ENCODE measurements at regions not wholly inside any gene's neighbourhood (a gene's known extent, or its start where the extent isn't known, plus 50 kb on each side); places are given as distances from the start of the nearest gene placed in this dataset.
A peak's percentile ranks its signal among the peaks of the same experiment; 100 is the strongest.

DNA sequence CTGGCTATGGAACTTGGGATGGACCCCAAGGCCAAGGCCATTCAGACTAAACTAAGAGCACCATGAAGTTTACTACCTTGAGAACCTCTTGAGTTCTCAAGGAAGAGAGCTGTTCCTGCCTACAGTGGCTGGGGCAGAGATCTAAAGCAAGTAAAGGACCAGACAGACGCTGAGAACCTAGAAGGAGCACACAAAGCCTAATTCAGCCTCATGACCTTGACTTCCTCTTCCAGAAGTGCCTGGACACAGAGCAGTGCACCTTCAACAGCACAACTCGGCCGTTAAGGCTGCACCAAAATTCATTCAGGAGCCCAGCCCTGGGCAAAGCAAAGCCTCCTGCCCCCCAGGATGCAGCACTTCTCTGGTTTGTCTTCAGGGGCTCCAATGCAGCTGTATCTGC lies 82.9 kb upstream of the AKIP1 start:
- in situ Hi-C loops (cut with MboI): no loop called here
- DNase-seq: no peak
- H3K4me2 ChIP-seq (ENCODE audit: unreplicated experiment): no peak overlapping the region
- 100% methylated on average over 3 of the region's 3 CpGs for WGBS, 2 experiments (ENCODE audit: low coverage in 1 of 2, low lambda C conversion rate in 2 of 2, missing lambda C conversion rate in 2 of 2)
- no peaks in the 10 kb centered on the region for H4K20me1 ChIP-seq (ENCODE audit: insufficient read depth)
- no peaks in the 10 kb centered on the region for H3K27me3 ChIP-seq (replicated peaks; ENCODE audit: insufficient read depth)
- peaks cover 34% of the 10 kb centered on the region for H3K4me1 ChIP-seq (ENCODE audit: insufficient read depth)
- H3K9ac ChIP-seq: no peak overlapping the region
- no peaks in the 10 kb centered on the region for H3K9me2 ChIP-seq (ENCODE audit: insufficient read depth)
- H3K36me3 ChIP-seq (ENCODE audit: low read depth): no peaks in the 10 kb centered on the region
- no peak overlapping the region for H2AFZ ChIP-seq
- H3K79me2 ChIP-seq (ENCODE audit: insufficient read depth): no peaks in the 10 kb centered on the region
- TF ChIP-seq EZH2phosphoT487 (IDR thresholded peaks at IDR 0.05; ENCODE audit: insufficient read depth, low read depth): no peak
- no peak for TF ChIP-seq EZH2 (IDR thresholded peaks at IDR 0.05; ENCODE audit: insufficient read depth, poor library complexity, severe bottlenecking)
- H3F3A ChIP-seq (ENCODE audit: insufficient read depth): peaks cover 32% of the 10 kb centered on the region
- H3K27ac ChIP-seq: no peak overlapping the region
- no peak overlapping the region for H3K4me3 ChIP-seq
- no peaks in the 10 kb centered on the region for H3K9me3 ChIP-seq (ENCODE audit: low read depth)

- Histone ChIP-seq H3F3A (ENCODE audit: insufficient read depth) (peaks cover 39% of the 10 kb centered on the region), H3K27me3 (replicated peaks; ENCODE audit: insufficient read depth) (no peaks in the 10 kb centered on the region), H3K36me3 (ENCODE audit: low read depth) (no peaks in the 10 kb centered on the region), H3K4me2 (ENCODE audit: unreplicated experiment) (no peak overlapping the region), H3K9ac (no peak overlapping the region), H3K4me3 (no peak overlapping the region), H3K79me2 (ENCODE audit: insufficient read depth) (no peaks in the 10 kb centered on the region), H3K4me1 (ENCODE audit: insufficient read depth) (peaks cover 41% of the 10 kb centered on the region), H2AFZ (no peak overlapping the region), H3K9me2 (ENCODE audit: insufficient read depth) (no peaks in the 10 kb centered on the region), H3K9me3 (ENCODE audit: low read depth) (no peaks in the 10 kb centered on the region), H3K27ac (no peak overlapping the region), H4K20me1 (ENCODE audit: insufficient read depth) (no peaks in the 10 kb centered on the region)
- DNase-seq: peak; percentile 11
- WGBS, 2 experiments (ENCODE audit: low coverage in 1 of 2, low lambda C conversion rate in 2 of 2, missing lambda C conversion rate in 2 of 2): 83 to 88% methylated on average over 11 of the region's 11 CpGs
- in situ Hi-C loops (cut with MboI): no loop called here
- TF ChIP-seq EZH2phosphoT487 (IDR thresholded peaks at IDR 0.05; ENCODE audit: insufficient read depth, low read depth) (no peak), EZH2 (IDR thresholded peaks at IDR 0.05; ENCODE audit: insufficient read depth, poor library complexity, severe bottlenecking) (no peak)
These were observed 82.2 kb upstream of the AKIP1 start for GRCh38 chr11:8828580-8829361.

DNA sequence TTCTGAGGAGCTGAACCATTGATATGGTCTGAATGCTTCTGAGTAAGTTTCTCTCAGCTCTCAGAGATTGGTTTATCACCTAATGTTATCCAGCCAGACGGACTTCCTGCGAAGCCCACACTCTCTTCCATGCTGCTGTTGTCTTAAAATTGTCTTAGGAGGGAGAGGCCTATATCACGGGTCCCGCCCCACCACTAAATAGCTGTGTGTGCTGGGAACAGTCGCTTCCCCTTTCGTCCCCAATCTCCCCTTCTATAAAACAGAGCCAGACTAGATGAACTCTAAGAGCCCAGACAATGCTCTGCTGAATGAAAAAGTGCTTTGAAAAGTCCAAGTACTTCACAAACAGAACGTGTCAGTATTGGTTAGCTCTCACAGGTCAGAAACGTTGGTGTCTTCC lies 81.4 kb upstream of the AKIP1 start:
- no peak for TF ChIP-seq EZH2 (IDR thresholded peaks at IDR 0.05; ENCODE audit: insufficient read depth, poor library complexity, severe bottlenecking)
- no peak for TF ChIP-seq EZH2phosphoT487 (IDR thresholded peaks at IDR 0.05; ENCODE audit: insufficient read depth, low read depth)
- no peak for DNase-seq
- Histone ChIP-seq H2AFZ (no peak overlapping the region), H3K9ac (no peak overlapping the region), H4K20me1 (ENCODE audit: insufficient read depth) (no peaks in the 10 kb centered on the region), H3K9me3 (ENCODE audit: low read depth) (no peaks in the 10 kb centered on the region), H3K27me3 (replicated peaks; ENCODE audit: insufficient read depth) (no peaks in the 10 kb centered on the region), H3K36me3 (ENCODE audit: low read depth) (no peaks in the 10 kb centered on the region), H3K27ac (no peak overlapping the region), H3K9me2 (ENCODE audit: insufficient read depth) (no peaks in the 10 kb centered on the region), H3K79me2 (ENCODE audit: insufficient read depth) (no peaks in the 10 kb centered on the region), H3F3A (ENCODE audit: insufficient read depth) (peaks cover 47% of the 10 kb centered on the region), H3K4me2 (ENCODE audit: unreplicated experiment) (no peak overlapping the region), H3K4me3 (no peak overlapping the region), H3K4me1 (ENCODE audit: insufficient read depth) (peaks cover 49% of the 10 kb centered on the region)
- WGBS, 2 experiments (ENCODE audit: low coverage in 1 of 2, low lambda C conversion rate in 2 of 2, missing lambda C conversion rate in 2 of 2): 89 to 92% methylated on average over 8 of the region's 8 CpGs
- in situ Hi-C loops (cut with MboI): no loop called here

DNA sequence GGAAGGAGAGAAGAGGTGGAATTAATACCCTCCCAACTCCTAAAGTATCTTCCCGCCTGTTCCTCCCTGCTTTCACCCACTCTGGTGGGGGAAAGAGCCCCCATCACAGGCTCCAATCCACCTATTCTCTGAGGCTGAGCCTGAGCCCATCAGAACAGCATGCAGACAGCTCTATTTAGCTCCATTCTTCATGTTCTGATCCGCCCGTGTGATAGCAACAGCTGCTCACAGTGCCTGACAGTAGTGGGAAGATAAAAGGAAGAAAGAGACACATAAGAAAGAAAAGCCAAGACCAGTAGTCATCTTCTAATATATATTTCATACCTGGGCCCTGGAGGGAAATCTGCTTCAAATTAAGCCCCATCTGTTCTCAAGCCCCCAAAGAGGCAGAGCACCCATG lies 80.3 kb upstream of the AKIP1 start:
- Histone ChIP-seq H3F3A (ENCODE audit: insufficient read depth) (peaks cover 44% of the 10 kb centered on the region), H3K9me3 (ENCODE audit: low read depth) (no peaks in the 10 kb centered on the region), H3K27me3 (replicated peaks; ENCODE audit: insufficient read depth) (no peaks in the 10 kb centered on the region), H3K4me2 (ENCODE audit: unreplicated experiment) (no peak overlapping the region), H3K36me3 (ENCODE audit: low read depth) (no peaks in the 10 kb centered on the region), H3K27ac (no peak overlapping the region), H2AFZ (no peak overlapping the region), H3K79me2 (ENCODE audit: insufficient read depth) (no peaks in the 10 kb centered on the region), H4K20me1 (ENCODE audit: insufficient read depth) (no peaks in the 10 kb centered on the region), H3K9me2 (ENCODE audit: insufficient read depth) (no peaks in the 10 kb centered on the region), H3K4me1 (ENCODE audit: insufficient read depth) (peaks cover 47% of the 10 kb centered on the region), H3K4me3 (no peak overlapping the region), H3K9ac (no peak overlapping the region)
- in situ Hi-C loops (cut with MboI): no loop called here
- DNase-seq: no peak
- WGBS, 2 experiments (ENCODE audit: low coverage in 1 of 2, low lambda C conversion rate in 2 of 2, missing lambda C conversion rate in 2 of 2): 95 to 100% methylated on average over 3 of the region's 3 CpGs
- TF ChIP-seq EZH2phosphoT487 (IDR thresholded peaks at IDR 0.05; ENCODE audit: insufficient read depth, low read depth) (no peak), EZH2 (IDR thresholded peaks at IDR 0.05; ENCODE audit: insufficient read depth, poor library complexity, severe bottlenecking) (no peak)
